H1 (cell line): ENCODE measurements at regions not wholly inside any gene's neighbourhood (a gene's known extent, or its start where the extent isn't known, plus 50 kb on each side); places are given as distances from the start of the nearest gene placed in this dataset.

ENCODE experiments used
- BRCA1 ChIP-seq: IDR thresholded peaks from 2 replicates; pipeline ENCODE4 v1.6.1; 2012; ENCODE audit warnings: low read depth, low read length, improper control_type of control experiment
- CTCF ChIP-seq, 3 experiments: IDR thresholded peaks; 1 replicate in 2 of 3; 2 replicates in 1 of 3; pipeline versions ENCODE4 v1.5.1 to v1.6.1; 2011; ENCODE audit warnings: low read length in 3 of 3, mild to moderate bottlenecking in 3 of 3, inconsistent platforms in 2 of 3, low read depth in 1 of 3, moderate library complexity in 1 of 3; ENCODE audit not compliant: insufficient read depth in 1 of 3; ENCODE audit errors: control extremely low read depth in 1 of 3
- EP300 ChIP-seq, 2 experiments: IDR thresholded peaks; 1 replicate in 1 of 2; 2 replicates in 1 of 2; pipeline ENCODE4 v1.6.1; 2011 to 2012; ENCODE audit warnings: low read depth in 2 of 2, low read length in 2 of 2, mild to moderate bottlenecking in 2 of 2, borderline replicate concordance in 1 of 2, inconsistent platforms in 1 of 2, moderate library complexity in 1 of 2
- EZH2 ChIP-seq: fragments of 200-600 bp; sonication (generic); IDR thresholded peaks from 2 replicates; pipeline ENCODE4 v1.7.1; 2012; ENCODE audit warnings: low read depth, mild to moderate bottlenecking, moderate library complexity, low read length, inconsistent platforms; ENCODE audit not compliant: severe bottlenecking
- HDAC2 ChIP-seq, 2 experiments: fragments of 300-600 bp in 1 of 2; sonication (generic) in 1 of 2; IDR thresholded peaks; 2 replicates each; pipeline ENCODE4 v1.6.1; 2011 to 2012; ENCODE audit warnings: low read depth in 2 of 2, low read length in 2 of 2, mild to moderate bottlenecking in 2 of 2, moderate library complexity in 2 of 2, borderline replicate concordance in 1 of 2, inconsistent platforms in 1 of 2
- JUND ChIP-seq: IDR thresholded peaks from 2 replicates; pipeline ENCODE4 v1.6.1; 2011; ENCODE audit warnings: mild to moderate bottlenecking, improper control_type of control experiment, low read length
- MAFK ChIP-seq: IDR thresholded peaks from 2 replicates; pipeline ENCODE4 v1.6.1; 2012; ENCODE audit warnings: low read depth, mild to moderate bottlenecking, improper control_type of control experiment, low read length
- PHF8 ChIP-seq: fragments of 200-600 bp; sonication (generic); conservative IDR thresholded peaks from 2 replicates; pipeline ENCODE4 v1.7.1; 2012; ENCODE audit warnings: low read depth, mild to moderate bottlenecking, inconsistent platforms, low read length, moderate library complexity
- POLR2A ChIP-seq, 2 experiments: IDR thresholded peaks; 1 replicate in 1 of 2; 2 replicates in 1 of 2; pipeline ENCODE4 v1.6.1; 2011; ENCODE audit warnings: low read depth in 2 of 2, low read length in 2 of 2, mild to moderate bottlenecking in 2 of 2; ENCODE audit errors: control extremely low read depth in 1 of 2
- POLR2AphosphoS5 ChIP-seq: IDR thresholded peaks from 2 replicates; pipeline ENCODE4 v1.6.1; 2011; ENCODE audit warnings: low read depth, low read length
- SIN3A ChIP-seq, 2 experiments: IDR thresholded peaks in 1 of 2; conservative IDR thresholded peaks in 1 of 2; 2 replicates each; pipeline ENCODE4 v1.6.1; 2011 to 2012; ENCODE audit warnings: low read length in 2 of 2, improper control_type of control experiment in 1 of 2, low read depth in 1 of 2, mild to moderate bottlenecking in 1 of 2
- SP2 ChIP-seq: IDR thresholded peaks from 2 replicates; pipeline ENCODE4 v1.6.1; 2012; ENCODE audit warnings: mild to moderate bottlenecking, low read length, inconsistent platforms
- ZNF274 ChIP-seq: IDR thresholded peaks from 2 replicates; pipeline ENCODE4 v1.7.0; 2012; ENCODE audit warnings: low read length, borderline replicate concordance; ENCODE audit errors: extremely low read depth
- TF ChIP-seq, protein P1 (sequence below): IDR thresholded peaks from 2 replicates; pipeline ENCODE4 v1.6.1; 2012; ENCODE audit warnings: inconsistent platforms

DNA sequence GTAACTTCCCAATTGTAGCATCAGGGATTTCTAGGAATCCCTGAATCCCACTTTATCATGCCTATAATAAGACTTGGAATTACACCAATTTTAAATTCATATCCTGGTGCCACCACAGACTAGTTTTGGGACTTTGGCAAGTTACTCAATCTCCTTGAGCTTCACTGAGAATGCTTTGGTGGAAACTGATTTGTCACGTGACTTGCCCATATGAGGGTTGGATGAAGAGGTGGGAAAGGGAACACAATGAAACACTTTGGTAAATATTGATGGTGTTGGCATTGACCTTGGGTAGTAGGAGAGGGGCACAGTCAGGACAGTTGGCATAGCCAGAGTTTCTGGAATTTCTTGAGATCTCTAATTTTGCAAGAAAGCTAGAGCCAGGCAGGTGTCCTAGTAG, 452.2 kb downstream of the SLC4A3 start:
- no peak for TF ChIP-seq EZH2
- no peak for TF ChIP-seq CTCF (IDR thresholded peaks at IDR 0.05; ENCODE audit: control extremely low read depth in 1 of 3, insufficient read depth in 1 of 3, low read depth in 1 of 3, low read length in 3 of 3)
- TF ChIP-seq POLR2A (IDR thresholded peaks at IDR 0.05; ENCODE audit: control extremely low read depth in 1 of 2, low read depth in 2 of 2, low read length in 2 of 2) = no peak
- no peak for TF ChIP-seq HDAC2 (IDR thresholded peaks at IDR 0.05; ENCODE audit: borderline replicate concordance in 1 of 2, low read depth in 2 of 2, low read length in 2 of 2)
- TF ChIP-seq PHF8 = no peak
- TF ChIP-seq BRCA1 = no peak
- TF ChIP-seq POLR2AphosphoS5 = no peak
- no peak for TF ChIP-seq SIN3A (conservative IDR thresholded peaks at IDR 0.05 in 1 of 2, IDR thresholded peaks at IDR 0.05 in 1 of 2; ENCODE audit: low read depth in 1 of 2, low read length in 2 of 2)
- TF ChIP-seq ZNF274 = no peak
- no peak for TF ChIP-seq SP2
- TF ChIP-seq EP300 (IDR thresholded peaks at IDR 0.05; ENCODE audit: borderline replicate concordance in 1 of 2, low read depth in 2 of 2, low read length in 2 of 2) = no peak
- no peak for TF ChIP-seq MAFK
- TF ChIP-seq, protein P1, sequence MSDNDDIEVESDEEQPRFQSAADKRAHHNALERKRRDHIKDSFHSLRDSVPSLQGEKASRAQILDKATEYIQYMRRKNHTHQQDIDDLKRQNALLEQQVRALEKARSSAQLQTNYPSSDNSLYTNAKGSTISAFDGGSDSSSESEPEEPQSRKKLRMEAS = no peak
- no peak for TF ChIP-seq JUND
